ENCODE measurements at regions not wholly inside any gene's neighbourhood (a gene's known extent, or its start where the extent isn't known, plus 50 kb on each side); places are given as distances from the start of the nearest gene placed in this dataset.

- BruUV-seq (replicated peaks), result no TSS peak
- POLR2A ChIA-PET, result no interaction called here
- CTCF ChIA-PET, result no interaction called here
- H3K4me1 Mint-ChIP-seq (ENCODE audit: insufficient read depth, unreplicated experiment), result no peaks in the 10 kb centered on the region
- H3K27me3 Mint-ChIP-seq (ENCODE audit: insufficient read depth, unreplicated experiment), result no peaks in the 10 kb centered on the region
- H3K36me3 Mint-ChIP-seq (ENCODE audit: insufficient read depth, unreplicated experiment), result no peaks in the 10 kb centered on the region
- no peak overlapping the region for H3K4me3 Mint-ChIP-seq (ENCODE audit: unreplicated experiment)
- intact Hi-C loops (cut with micrococcal nuclease), result no loop called here
- TF ChIP-seq, protein P1, sequence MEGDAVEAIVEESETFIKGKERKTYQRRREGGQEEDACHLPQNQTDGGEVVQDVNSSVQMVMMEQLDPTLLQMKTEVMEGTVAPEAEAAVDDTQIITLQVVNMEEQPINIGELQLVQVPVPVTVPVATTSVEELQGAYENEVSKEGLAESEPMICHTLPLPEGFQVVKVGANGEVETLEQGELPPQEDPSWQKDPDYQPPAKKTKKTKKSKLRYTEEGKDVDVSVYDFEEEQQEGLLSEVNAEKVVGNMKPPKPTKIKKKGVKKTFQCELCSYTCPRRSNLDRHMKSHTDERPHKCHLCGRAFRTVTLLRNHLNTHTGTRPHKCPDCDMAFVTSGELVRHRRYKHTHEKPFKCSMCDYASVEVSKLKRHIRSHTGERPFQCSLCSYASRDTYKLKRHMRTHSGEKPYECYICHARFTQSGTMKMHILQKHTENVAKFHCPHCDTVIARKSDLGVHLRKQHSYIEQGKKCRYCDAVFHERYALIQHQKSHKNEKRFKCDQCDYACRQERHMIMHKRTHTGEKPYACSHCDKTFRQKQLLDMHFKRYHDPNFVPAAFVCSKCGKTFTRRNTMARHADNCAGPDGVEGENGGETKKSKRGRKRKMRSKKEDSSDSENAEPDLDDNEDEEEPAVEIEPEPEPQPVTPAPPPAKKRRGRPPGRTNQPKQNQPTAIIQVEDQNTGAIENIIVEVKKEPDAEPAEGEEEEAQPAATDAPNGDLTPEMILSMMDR (IDR thresholded peaks at IDR 0.05; ENCODE audit: unreplicated experiment), result no peak
- no peak overlapping the region for H3K27ac Mint-ChIP-seq (ENCODE audit: low read depth, unreplicated experiment)
- DNase-seq (ENCODE audit: unreplicated experiment), result no peak
- peaks cover 16% of the 10 kb centered on the region for H3K9me3 Mint-ChIP-seq (ENCODE audit: unreplicated experiment)
Measured at GRCh38 chr4:117676153-117676552, 358.1 kb upstream of the NDST3 start.

GRCh38 chr4:117678861-117679260 is 355.4 kb upstream of the NDST3 start:
- H3K9me3 Mint-ChIP-seq (ENCODE audit: unreplicated experiment), result peaks cover 16% of the 10 kb centered on the region
- no TSS peak for BruUV-seq (replicated peaks)
- intact Hi-C loops (cut with micrococcal nuclease), result no loop called here

DNA sequence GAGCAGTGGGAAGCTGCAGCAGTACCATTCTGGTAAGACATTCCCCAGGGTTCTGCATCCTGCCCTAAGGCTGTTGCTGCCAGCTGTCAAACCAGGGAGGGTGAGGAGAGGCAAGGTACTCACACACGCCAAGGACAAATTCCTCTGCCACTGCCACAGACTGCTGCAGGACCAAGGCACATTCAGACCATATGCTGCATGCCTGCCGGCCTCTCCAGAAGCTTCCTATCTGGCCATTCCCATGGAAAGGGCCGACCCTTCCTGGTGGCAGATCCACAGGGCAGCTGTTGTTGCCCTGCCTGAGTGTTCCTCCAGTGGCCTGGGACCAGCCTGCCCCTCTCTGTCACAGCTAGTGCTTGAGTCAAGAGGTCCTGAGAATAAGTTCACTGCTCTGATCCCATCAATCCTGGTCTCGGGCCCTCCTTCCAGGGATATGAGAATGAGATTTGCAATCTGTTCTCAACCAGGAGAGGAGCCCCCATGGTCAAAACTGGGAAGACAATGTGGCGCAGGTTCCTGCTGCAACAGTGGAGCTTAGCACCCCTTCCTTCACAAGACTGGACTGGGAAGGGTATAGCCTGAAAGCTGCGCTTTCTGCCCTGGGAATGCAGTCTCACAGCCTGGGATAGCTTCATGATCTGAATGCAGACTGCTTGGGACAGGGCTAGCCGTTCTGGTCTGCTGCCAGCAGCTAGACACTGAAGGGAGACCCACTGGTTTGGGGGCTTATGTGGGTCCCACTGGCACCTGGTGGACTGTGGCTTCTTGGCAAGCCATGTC is 342.5 kb upstream of the NDST3 start:
- Mint-ChIP-seq H3K4me1 (ENCODE audit: insufficient read depth, unreplicated experiment) (peaks cover 6% of the 10 kb centered on the region), H3K4me3 (ENCODE audit: unreplicated experiment) (no peak overlapping the region), H3K27me3 (ENCODE audit: insufficient read depth, unreplicated experiment) (no peaks in the 10 kb centered on the region), H3K27ac (ENCODE audit: low read depth, unreplicated experiment) (no peak overlapping the region), H3K36me3 (ENCODE audit: insufficient read depth, unreplicated experiment) (no peaks in the 10 kb centered on the region), H3K9me3 (ENCODE audit: unreplicated experiment) (no peaks in the 10 kb centered on the region)
- POLR2A ChIA-PET, result no interaction called here
- CTCF ChIA-PET, result interaction anchor here (0.6 to 1.2 kb wide), 2 partner anchors 8 to 35 kb away, joined by 3 to 4 read pairs; no protein-coding TSS in a partner anchor
- no peak for DNase-seq (ENCODE audit: unreplicated experiment)
- intact Hi-C loops (cut with micrococcal nuclease), result loop anchor here (10.0 kb wide), 1 partner anchor 557 kb away; no protein-coding TSS in a partner anchor
- TF ChIP-seq, protein P1 (IDR thresholded peaks at IDR 0.05; ENCODE audit: unreplicated experiment), result no peak
- BruUV-seq (replicated peaks), result no TSS peak

More at GRCh38 chr4:117678861-117679260, 355.4 kb upstream of the NDST3 start:
- no peaks in the 10 kb centered on the region for H3K27me3 Mint-ChIP-seq (ENCODE audit: insufficient read depth, unreplicated experiment)
- ChIA-PET CTCF (no interaction called here), POLR2A (no interaction called here)
- DNase-seq (ENCODE audit: unreplicated experiment), result no peak
- H3K27ac Mint-ChIP-seq (ENCODE audit: low read depth, unreplicated experiment), result no peak overlapping the region
- H3K4me1 Mint-ChIP-seq (ENCODE audit: insufficient read depth, unreplicated experiment), result no peaks in the 10 kb centered on the region
- no peaks in the 10 kb centered on the region for H3K36me3 Mint-ChIP-seq (ENCODE audit: insufficient read depth, unreplicated experiment)
- TF ChIP-seq, protein P1 (IDR thresholded peaks at IDR 0.05; ENCODE audit: unreplicated experiment), result no peak
- H3K4me3 Mint-ChIP-seq (ENCODE audit: unreplicated experiment), result no peak overlapping the region

DNA sequence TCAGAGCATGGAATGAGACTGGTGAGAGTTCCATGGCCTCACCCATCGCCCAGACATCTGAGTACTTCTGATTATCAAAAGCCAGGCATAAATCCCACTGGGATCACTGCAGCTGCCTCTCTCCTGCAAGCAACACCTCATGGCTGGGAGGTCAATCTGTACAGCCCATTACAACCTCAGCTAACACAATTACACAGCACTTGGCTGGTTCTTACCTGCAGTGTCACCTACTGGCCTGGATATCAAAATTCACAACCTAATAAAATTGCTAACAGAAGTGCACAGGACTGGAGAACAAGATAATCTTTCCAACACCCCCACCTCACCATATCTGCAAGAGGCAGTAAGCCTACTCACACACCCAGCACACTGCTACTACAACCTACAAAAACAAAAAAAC is 341.7 kb upstream of the NDST3 start:
- H3K27ac Mint-ChIP-seq (ENCODE audit: low read depth, unreplicated experiment), result no peak overlapping the region
- no peaks in the 10 kb centered on the region for H3K27me3 Mint-ChIP-seq (ENCODE audit: insufficient read depth, unreplicated experiment)
- CTCF ChIA-PET, result interaction anchor here (0.6 kb wide), 1 partner anchor 12 kb away, joined by 4 read pairs; no protein-coding TSS in a partner anchor
- no TSS peak for BruUV-seq (replicated peaks)
- peaks cover 6% of the 10 kb centered on the region for H3K4me1 Mint-ChIP-seq (ENCODE audit: insufficient read depth, unreplicated experiment)
- intact Hi-C loops (cut with micrococcal nuclease), result loop anchor here (10.0 kb wide), 1 partner anchor 558 kb away; no protein-coding TSS in a partner anchor
- TF ChIP-seq, protein P1 (IDR thresholded peaks at IDR 0.05; ENCODE audit: unreplicated experiment), result no peak
- POLR2A ChIA-PET, result no interaction called here
- no peaks in the 10 kb centered on the region for H3K9me3 Mint-ChIP-seq (ENCODE audit: unreplicated experiment)
- H3K36me3 Mint-ChIP-seq (ENCODE audit: insufficient read depth, unreplicated experiment), result no peaks in the 10 kb centered on the region
- no peak overlapping the region for H3K4me3 Mint-ChIP-seq (ENCODE audit: unreplicated experiment)
- DNase-seq (ENCODE audit: unreplicated experiment), result no peak

Measured in MCF 10A (cell line).